Karpas-422 (cell line): ENCODE measurements at regions not wholly inside any gene's neighbourhood (a gene's known extent, or its start where the extent isn't known, plus 50 kb on each side); places are given as distances from the start of the nearest gene placed in this dataset.

Experiments used
- DNase-seq: peaks from one replicate; pipeline ENCODE4 v3.0.0-alpha.2; 2015
- H2AFZ ChIP-seq: fragments of 200-600 bp; sonication (generic); 2 replicates; pipeline ENCODE4 v1.6.1; 2014; ENCODE audit warnings: antibody characterized with exemption, low read length, mixed read lengths
- H3K27ac ChIP-seq: fragments of 200-600 bp; sonication (generic); 2 replicates; pipeline ENCODE4 v1.5.1; 2014; ENCODE audit warnings: mild to moderate bottlenecking, low read length, moderate library complexity
- H3K27me3 ChIP-seq: fragments of 200-600 bp; sonication (generic); 2 replicates; pipeline ENCODE4 v1.6.1; 2014; ENCODE audit warnings: low read length, mixed read lengths
- H3K36me3 ChIP-seq: fragments of 200-600 bp; sonication (generic); 2 replicates; pipeline ENCODE4 v1.6.1; 2014; ENCODE audit warnings: low read length, mixed read lengths; ENCODE audit not compliant: insufficient read depth
- H3K4me1 ChIP-seq: fragments of 200-600 bp; sonication (generic); 2 replicates; pipeline ENCODE4 v1.6.1; 2014; ENCODE audit warnings: mild to moderate bottlenecking, low read length, mixed read lengths
- H3K4me2 ChIP-seq: fragments of 200-600 bp; sonication (generic); 2 replicates; pipeline ENCODE4 v1.6.1; 2014; ENCODE audit warnings: low read length, low read depth, mild to moderate bottlenecking; ENCODE audit not compliant: poor library complexity, severe bottlenecking
- H3K4me3 ChIP-seq: fragments of 200-600 bp; sonication (generic); 2 replicates; pipeline ENCODE4 v1.5.1; 2014; ENCODE audit warnings: mild to moderate bottlenecking, antibody characterized with exemption, low read length, mixed read lengths
- H3K79me2 ChIP-seq: fragments of 200-600 bp; sonication (generic); 2 replicates; pipeline ENCODE4 v1.6.1; 2014; ENCODE audit warnings: mild to moderate bottlenecking, low read length, mixed read lengths
- H3K9ac ChIP-seq: fragments of 200-600 bp; sonication (generic); 2 replicates; pipeline ENCODE4 v1.6.0; 2014; ENCODE audit warnings: low read length
- H3K9me2 ChIP-seq: fragments of 200-600 bp; sonication (generic), shearing (Covaris generic); replicated peaks from 2 replicates; pipeline ENCODE4 v1.6.0; 2014; ENCODE audit warnings: mild to moderate bottlenecking, low read length, moderate library complexity; ENCODE audit not compliant: insufficient read depth
- H3K9me3 ChIP-seq: fragments of 300-700, 200-600 bp; sonication (generic); 2 replicates; pipeline ENCODE4 v1.6.1; 2014; ENCODE audit warnings: low read length, mixed read lengths
- H4K20me1 ChIP-seq: fragments of 200-600 bp; sonication (generic); 2 replicates; pipeline ENCODE4 v1.6.1; 2014; ENCODE audit warnings: mild to moderate bottlenecking, antibody characterized with exemption, low read length, low read depth; ENCODE audit not compliant: insufficient read depth

DNA sequence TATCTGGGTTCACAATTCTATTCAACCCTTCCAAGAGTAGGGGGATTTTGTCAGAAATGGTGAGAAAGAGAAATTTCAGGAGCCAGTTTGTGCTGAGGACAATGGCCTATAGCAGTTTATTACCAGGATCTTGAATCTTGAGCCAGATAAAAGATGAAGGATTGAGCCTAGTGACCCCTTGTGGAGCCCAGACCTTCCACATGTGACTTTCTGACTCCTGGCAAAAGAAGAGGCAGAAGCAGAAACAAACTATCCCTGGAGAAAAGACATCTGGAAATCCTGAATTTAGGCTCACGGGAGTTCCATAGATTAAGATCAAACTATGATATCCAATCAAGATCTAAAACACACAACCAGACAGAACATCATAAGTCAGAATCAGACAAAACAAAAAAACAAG, 60.9 kb upstream of the CHRM2 start:
- Histone ChIP-seq H2AFZ (no peak overlapping the region), H3K27ac (no peak overlapping the region), H3K27me3 (no peaks in the 10 kb centered on the region), H3K4me3 (no peak overlapping the region), H3K9me2 (no peaks in the 10 kb centered on the region), H3K9ac (no peak overlapping the region), H3K4me1 (no peaks in the 10 kb centered on the region), H3K9me3 (no peaks in the 10 kb centered on the region), H4K20me1 (no peaks in the 10 kb centered on the region), H3K4me2 (no peak overlapping the region), H3K79me2 (no peaks in the 10 kb centered on the region), H3K36me3 (no peaks in the 10 kb centered on the region)
- peak; percentile 43 for DNase-seq

DNA sequence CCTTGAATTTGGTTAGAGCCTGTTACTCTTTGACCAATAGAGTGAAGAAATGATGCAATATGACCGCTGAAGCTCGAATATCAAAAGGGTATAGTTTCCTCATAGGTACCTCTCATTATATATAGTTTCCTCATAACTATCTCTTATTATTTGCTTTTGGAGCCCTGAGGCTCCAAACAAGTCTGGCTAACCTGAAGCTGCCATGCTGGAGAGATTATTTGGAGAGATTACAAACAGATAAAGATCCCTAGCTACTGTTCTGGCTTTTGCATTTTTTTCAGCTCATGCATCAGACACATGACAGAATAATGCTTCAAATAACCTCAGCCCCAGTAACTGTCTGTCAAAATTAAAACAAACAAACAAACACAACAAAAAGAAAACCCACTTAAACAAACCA, 65.4 kb upstream of the CHRM2 start:
- no peak overlapping the region for H3K9ac ChIP-seq
- no peaks in the 10 kb centered on the region for H3K36me3 ChIP-seq
- H3K27me3 ChIP-seq, result no peaks in the 10 kb centered on the region
- no peak overlapping the region for H2AFZ ChIP-seq
- H3K79me2 ChIP-seq, result no peaks in the 10 kb centered on the region
- no peak overlapping the region for H3K27ac ChIP-seq
- no peaks in the 10 kb centered on the region for H3K9me2 ChIP-seq
- DNase-seq, result no peak
- no peak overlapping the region for H3K4me3 ChIP-seq
- no peaks in the 10 kb centered on the region for H4K20me1 ChIP-seq
- H3K4me2 ChIP-seq, result no peak overlapping the region
- H3K9me3 ChIP-seq, result no peaks in the 10 kb centered on the region
- no peaks in the 10 kb centered on the region for H3K4me1 ChIP-seq

DNA sequence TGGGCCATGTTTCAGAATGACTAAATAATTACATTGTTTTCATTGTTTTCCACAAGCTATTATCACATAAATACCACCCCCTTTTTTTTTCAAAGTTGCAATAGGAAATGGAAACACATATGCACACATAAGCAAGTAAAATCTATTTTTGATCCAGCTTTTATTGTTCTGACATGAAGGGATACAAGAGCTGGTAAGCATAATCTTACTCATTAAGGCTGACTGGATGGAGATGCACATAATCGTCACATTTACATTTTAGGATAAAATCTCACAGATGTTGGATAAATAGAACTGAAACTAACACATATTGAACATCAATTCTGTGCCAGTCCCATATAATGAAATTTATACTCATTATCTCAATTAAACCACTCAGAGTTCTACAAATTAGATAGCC, 84.5 kb upstream of the CHRM2 start:
- Histone ChIP-seq H3K9me3 (no peaks in the 10 kb centered on the region), H3K27me3 (no peaks in the 10 kb centered on the region), H3K9ac (no peak overlapping the region), H3K9me2 (no peaks in the 10 kb centered on the region), H3K79me2 (no peaks in the 10 kb centered on the region), H3K4me3 (no peak overlapping the region), H3K27ac (no peak overlapping the region), H4K20me1 (no peaks in the 10 kb centered on the region), H3K4me2 (no peak overlapping the region), H3K36me3 (no peaks in the 10 kb centered on the region), H3K4me1 (no peaks in the 10 kb centered on the region), H2AFZ (no peak overlapping the region)
- no peak for DNase-seq

DNA sequence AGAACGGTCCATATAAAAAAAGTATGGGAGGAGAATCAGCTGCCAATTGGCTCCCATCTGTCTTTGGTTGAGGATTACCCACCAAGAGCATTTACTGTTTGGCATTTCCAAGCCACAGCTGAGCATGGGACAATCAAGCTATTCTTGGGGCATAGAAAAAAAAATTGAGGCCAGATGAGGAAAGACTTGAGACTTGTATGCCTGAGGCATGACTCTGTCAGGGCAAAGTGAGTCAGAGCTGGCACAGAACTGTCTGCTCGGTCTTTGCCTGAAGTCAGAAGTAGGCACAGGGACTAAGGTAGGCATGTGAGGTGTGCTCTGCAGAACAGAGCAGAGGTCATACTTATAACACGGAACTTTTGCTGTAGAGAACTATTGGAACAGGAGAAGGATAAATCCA, 126.5 kb upstream of the CHRM2 start:
- Histone ChIP-seq H4K20me1 (no peaks in the 10 kb centered on the region), H2AFZ (no peak overlapping the region), H3K79me2 (no peaks in the 10 kb centered on the region), H3K4me1 (no peaks in the 10 kb centered on the region), H3K27ac (no peak overlapping the region), H3K27me3 (no peaks in the 10 kb centered on the region), H3K9me3 (0 out of 2 replicates have a peak, but pooled peaks cover 3% of the 10 kb centered on the region), H3K9me2 (no peaks in the 10 kb centered on the region), H3K4me3 (no peak overlapping the region), H3K9ac (no peak overlapping the region), H3K36me3 (no peaks in the 10 kb centered on the region), H3K4me2 (no peak overlapping the region)
- DNase-seq, result no peak

DNA sequence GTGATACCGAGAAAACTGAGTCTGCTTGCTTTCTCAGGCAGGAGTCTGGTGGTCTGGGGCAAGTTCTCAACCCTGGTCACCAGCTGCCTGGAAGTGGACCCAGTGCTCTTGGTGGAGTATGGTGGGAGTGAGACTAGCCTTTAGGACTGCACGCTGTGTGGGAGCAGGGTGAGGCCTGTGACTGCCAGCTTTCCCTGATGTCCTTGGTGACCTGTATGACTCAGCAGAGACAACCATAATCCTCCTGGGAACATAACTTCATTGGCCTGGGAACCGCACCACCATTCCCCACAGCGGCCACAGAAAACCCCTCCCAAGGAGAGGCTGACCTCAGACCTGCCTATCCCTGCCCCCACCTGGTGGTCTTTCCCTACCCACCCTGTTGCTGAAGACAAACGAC, 139.5 kb upstream of the CHRM2 start:
- no peak overlapping the region for H3K4me2 ChIP-seq
- H3K27ac ChIP-seq, result no peak overlapping the region
- H3K9me2 ChIP-seq, result no peaks in the 10 kb centered on the region
- no peaks in the 10 kb centered on the region for H3K4me1 ChIP-seq
- no peak overlapping the region for H2AFZ ChIP-seq
- H3K9me3 ChIP-seq, result no peaks in the 10 kb centered on the region
- H3K9ac ChIP-seq, result no peak overlapping the region
- H3K4me3 ChIP-seq, result no peak overlapping the region
- DNase-seq, result no peak
- H3K27me3 ChIP-seq, result no peaks in the 10 kb centered on the region
- H3K79me2 ChIP-seq, result no peaks in the 10 kb centered on the region
- no peaks in the 10 kb centered on the region for H4K20me1 ChIP-seq
- no peaks in the 10 kb centered on the region for H3K36me3 ChIP-seq

DNA sequence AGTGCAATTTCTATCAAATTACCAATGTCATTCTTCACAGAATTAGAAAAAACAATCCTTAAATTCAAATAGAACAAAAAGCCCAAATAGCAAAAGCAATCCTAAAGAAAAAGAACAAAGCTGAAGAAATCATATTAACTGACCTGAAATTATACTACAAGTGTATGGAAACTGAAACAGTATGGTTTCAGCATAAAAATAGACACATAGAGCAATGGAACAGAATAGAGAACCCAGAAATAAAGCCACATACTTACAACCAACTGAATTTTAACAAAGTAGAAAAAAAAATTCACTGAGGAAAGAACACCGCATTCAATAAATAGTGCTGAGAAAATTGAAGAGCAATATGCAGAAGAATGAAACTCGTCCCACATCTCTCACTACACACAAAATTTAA, 142.0 kb upstream of the CHRM2 start:
- Histone ChIP-seq H3K36me3 (no peaks in the 10 kb centered on the region), H3K79me2 (no peaks in the 10 kb centered on the region), H2AFZ (no peak overlapping the region), H3K27me3 (no peaks in the 10 kb centered on the region), H3K9ac (no peak overlapping the region), H4K20me1 (no peaks in the 10 kb centered on the region), H3K4me2 (no peak overlapping the region), H3K9me2 (no peaks in the 10 kb centered on the region), H3K9me3 (no peaks in the 10 kb centered on the region), H3K4me3 (no peak overlapping the region), H3K27ac (no peak overlapping the region), H3K4me1 (no peaks in the 10 kb centered on the region)
- DNase-seq, result no peak

DNA sequence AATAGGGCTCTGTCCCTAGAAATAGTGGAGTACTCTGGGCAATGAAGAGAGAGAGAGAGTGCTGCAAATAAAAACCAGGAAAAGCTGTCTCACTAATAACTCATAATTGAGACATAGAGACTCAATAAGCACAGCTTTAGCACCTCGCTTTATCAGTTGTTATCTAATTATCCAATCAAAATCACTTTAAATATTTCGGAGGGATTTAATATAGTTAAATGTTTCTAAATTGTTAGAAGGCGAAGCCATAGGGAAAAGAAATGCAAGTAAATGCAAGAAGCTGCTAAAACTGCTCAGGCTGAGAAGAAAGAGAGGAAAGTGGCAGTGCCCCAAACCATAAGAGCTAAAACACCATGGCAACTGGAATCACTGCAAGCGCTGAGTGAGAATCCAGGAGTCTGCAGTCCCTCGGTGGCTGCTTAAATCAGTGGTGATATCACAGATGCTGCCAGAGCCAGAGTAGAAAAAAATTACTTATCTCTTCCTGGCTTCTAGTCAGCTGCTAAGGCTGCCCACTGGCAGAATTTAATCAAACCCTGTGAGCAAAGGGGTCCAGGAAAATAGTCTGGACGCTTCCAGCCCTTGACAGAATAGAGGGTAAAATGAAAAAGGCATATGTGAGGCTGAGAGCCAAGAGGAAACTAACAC, 150.4 kb upstream of the CHRM2 start:
- no peaks in the 10 kb centered on the region for H3K27me3 ChIP-seq
- H4K20me1 ChIP-seq, result no peaks in the 10 kb centered on the region
- H3K4me1 ChIP-seq, result no peaks in the 10 kb centered on the region
- no peaks in the 10 kb centered on the region for H3K79me2 ChIP-seq
- H3K27ac ChIP-seq, result no peak overlapping the region
- no peaks in the 10 kb centered on the region for H3K9me2 ChIP-seq
- no peaks in the 10 kb centered on the region for H3K9me3 ChIP-seq
- no peak overlapping the region for H3K4me2 ChIP-seq
- no peak overlapping the region for H2AFZ ChIP-seq
- DNase-seq, result no peak
- no peak overlapping the region for H3K9ac ChIP-seq
- H3K36me3 ChIP-seq, result no peaks in the 10 kb centered on the region
- H3K4me3 ChIP-seq, result no peak overlapping the region

DNA sequence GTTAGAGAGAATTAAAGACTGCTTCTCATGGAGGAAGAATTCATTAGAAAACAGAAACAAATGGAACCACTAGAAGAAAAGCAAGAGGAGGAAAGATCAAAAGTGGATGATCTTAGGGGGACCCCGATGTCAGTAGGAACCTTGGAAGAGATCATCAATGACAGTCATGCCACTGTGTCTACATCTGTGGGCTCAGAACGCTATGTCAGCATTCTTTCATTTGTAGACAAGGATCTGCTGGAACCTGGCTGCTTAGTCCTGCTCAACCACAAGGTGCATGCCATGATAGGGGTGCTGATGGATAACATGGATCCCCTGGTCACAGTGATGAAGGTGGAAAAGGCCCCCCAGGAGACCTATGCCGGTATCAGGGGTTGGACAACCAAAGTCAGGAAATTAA, 154.4 kb upstream of the CHRM2 start:
- Histone ChIP-seq H3K9me2 (no peaks in the 10 kb centered on the region), H3K27me3 (no peaks in the 10 kb centered on the region), H3K36me3 (no peaks in the 10 kb centered on the region), H3K9me3 (no peaks in the 10 kb centered on the region), H3K27ac (no peak overlapping the region), H3K4me3 (no peak overlapping the region), H3K4me2 (no peak overlapping the region), H3K79me2 (no peaks in the 10 kb centered on the region), H2AFZ (no peak overlapping the region), H3K9ac (no peak overlapping the region), H3K4me1 (no peaks in the 10 kb centered on the region), H4K20me1 (no peaks in the 10 kb centered on the region)
- DNase-seq, result no peak

DNA sequence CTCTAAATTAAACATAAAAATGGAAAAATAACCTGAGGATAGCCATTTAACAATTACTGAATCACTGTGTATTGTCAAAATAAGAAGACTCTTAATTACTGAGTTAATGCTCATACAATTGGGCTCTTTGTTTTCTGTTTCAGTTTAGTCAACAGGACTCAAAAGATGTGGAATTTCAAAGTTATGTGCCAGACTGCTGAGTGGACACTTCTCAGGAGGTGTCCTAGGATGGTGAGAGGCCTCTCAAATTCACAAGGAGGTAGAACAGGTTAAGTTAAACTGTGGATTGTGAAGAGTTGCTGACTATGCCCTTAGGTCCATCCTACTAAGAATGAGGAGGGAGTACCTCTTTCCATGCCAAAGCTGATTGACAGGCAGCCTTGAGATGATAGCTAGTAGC, 157.7 kb upstream of the CHRM2 start:
- no peak for DNase-seq
- Histone ChIP-seq H3K9me2 (no peaks in the 10 kb centered on the region), H3K79me2 (no peaks in the 10 kb centered on the region), H3K27ac (no peak overlapping the region), H3K4me3 (no peak overlapping the region), H2AFZ (no peak overlapping the region), H3K9ac (no peak overlapping the region), H3K4me2 (no peak overlapping the region), H3K36me3 (no peaks in the 10 kb centered on the region), H3K9me3 (no peaks in the 10 kb centered on the region), H3K27me3 (no peaks in the 10 kb centered on the region), H4K20me1 (no peaks in the 10 kb centered on the region), H3K4me1 (no peaks in the 10 kb centered on the region)
